BE2C (cell line): ENCODE measurements at regions not wholly inside any gene's neighbourhood (a gene's known extent, or its start where the extent isn't known, plus 50 kb on each side); places are given as distances from the start of the nearest gene placed in this dataset.
A peak's percentile ranks its signal among the peaks of the same experiment; 100 is the strongest.

Source experiments
- DNase-seq: peaks from one replicate; pipeline ENCODE4 v3.0.0-alpha.2; 2020
- H3K27me3 ChIP-seq: fragments of 250-450 bp; sonication (Bioruptor Pico); 2 replicates; pipeline ENCODE4 v1.5.1; 2020; ENCODE audit warnings: mild to moderate bottlenecking
- H3K36me3 ChIP-seq: fragments of 250-450 bp; sonication (Bioruptor Pico); 2 replicates; pipeline ENCODE4 v1.5.1; 2020; ENCODE audit warnings: mild to moderate bottlenecking
- H3K4me1 ChIP-seq: fragments of 250-450 bp; sonication (Bioruptor Pico); 2 replicates; pipeline ENCODE4 v1.5.1; 2020
- H3K4me3 ChIP-seq: 2 replicates; pipeline ENCODE4 v1.5.1; 2011; ENCODE audit warnings: low read depth, low read length
- H3K9me3 ChIP-seq: fragments of 250-450 bp; sonication (Bioruptor Pico); 2 replicates; pipeline ENCODE4 v1.5.1; 2020
- TF ChIP-seq, protein P1 (sequence below): IDR thresholded peaks from 2 replicates; pipeline ENCODE4 v1.5.1; 2012; ENCODE audit warnings: mild to moderate bottlenecking, low read depth, low read length

GRCh38 chr20:59376109-59376841 is 75.9 kb downstream of the EDN3 start:
- DNase-seq, result peak; percentile 33
- Histone ChIP-seq H3K36me3 (no peaks in the 10 kb centered on the region), H3K27me3 (no peaks in the 10 kb centered on the region), H3K9me3 (no peaks in the 10 kb centered on the region), H3K4me3 (no peak overlapping the region), H3K4me1 (peaks cover 6% of the 10 kb centered on the region)
- TF ChIP-seq, protein P1, sequence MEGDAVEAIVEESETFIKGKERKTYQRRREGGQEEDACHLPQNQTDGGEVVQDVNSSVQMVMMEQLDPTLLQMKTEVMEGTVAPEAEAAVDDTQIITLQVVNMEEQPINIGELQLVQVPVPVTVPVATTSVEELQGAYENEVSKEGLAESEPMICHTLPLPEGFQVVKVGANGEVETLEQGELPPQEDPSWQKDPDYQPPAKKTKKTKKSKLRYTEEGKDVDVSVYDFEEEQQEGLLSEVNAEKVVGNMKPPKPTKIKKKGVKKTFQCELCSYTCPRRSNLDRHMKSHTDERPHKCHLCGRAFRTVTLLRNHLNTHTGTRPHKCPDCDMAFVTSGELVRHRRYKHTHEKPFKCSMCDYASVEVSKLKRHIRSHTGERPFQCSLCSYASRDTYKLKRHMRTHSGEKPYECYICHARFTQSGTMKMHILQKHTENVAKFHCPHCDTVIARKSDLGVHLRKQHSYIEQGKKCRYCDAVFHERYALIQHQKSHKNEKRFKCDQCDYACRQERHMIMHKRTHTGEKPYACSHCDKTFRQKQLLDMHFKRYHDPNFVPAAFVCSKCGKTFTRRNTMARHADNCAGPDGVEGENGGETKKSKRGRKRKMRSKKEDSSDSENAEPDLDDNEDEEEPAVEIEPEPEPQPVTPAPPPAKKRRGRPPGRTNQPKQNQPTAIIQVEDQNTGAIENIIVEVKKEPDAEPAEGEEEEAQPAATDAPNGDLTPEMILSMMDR, result no peak

- Histone ChIP-seq H3K4me3 (no peak overlapping the region), H3K4me1 (peaks cover 6% of the 10 kb centered on the region), H3K36me3 (no peaks in the 10 kb centered on the region), H3K27me3 (no peaks in the 10 kb centered on the region), H3K9me3 (no peaks in the 10 kb centered on the region)
- no peak for DNase-seq
- TF ChIP-seq, protein P1, result no peak
Observed at GRCh38 chr20:59376998-59377397, 76.6 kb downstream of the EDN3 start.

DNA sequence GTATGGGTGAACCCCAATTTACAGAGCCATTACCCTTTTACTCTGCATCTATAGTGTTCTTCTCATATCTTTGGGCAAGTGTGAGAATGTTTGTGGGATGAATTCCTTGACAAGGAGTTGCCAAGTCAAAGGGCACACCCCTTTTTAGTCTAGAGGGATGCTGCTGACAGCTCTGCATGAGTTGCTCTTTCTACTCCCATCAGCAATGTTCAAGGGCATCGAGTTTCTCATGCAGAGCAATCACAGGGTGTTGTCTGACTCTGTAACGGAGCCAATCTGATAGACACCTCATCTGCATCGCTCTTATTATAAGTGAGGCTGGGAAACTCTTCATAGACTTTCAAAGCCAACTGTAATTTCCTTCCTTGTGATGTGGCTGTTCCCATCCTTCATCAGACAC is 77.4 kb downstream of the EDN3 start:
- Histone ChIP-seq H3K36me3 (no peaks in the 10 kb centered on the region), H3K4me1 (peaks cover 6% of the 10 kb centered on the region), H3K4me3 (no peak overlapping the region), H3K9me3 (no peaks in the 10 kb centered on the region), H3K27me3 (no peaks in the 10 kb centered on the region)
- DNase-seq, result no peak
- TF ChIP-seq, protein P1, result no peak

DNA sequence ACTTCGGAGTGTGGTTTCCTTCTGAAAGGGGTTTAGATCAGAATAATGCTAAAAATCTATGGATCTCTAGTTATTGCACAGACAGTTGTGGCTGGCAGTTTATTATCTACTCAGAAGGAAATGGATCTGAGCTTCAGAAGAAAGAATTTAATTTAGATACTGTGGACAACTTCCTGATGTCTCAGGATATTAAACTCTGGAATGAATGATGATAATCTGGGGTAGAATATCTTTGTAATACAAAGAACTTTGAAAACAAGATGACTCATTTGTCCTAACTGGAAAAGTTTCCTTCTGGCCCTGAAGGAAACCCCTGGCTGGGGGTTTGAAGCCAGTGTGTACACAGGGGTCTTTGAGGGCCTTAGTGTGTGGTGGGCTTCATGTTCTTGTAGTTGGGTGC is 78.0 kb downstream of the EDN3 start:
- Histone ChIP-seq H3K4me1 (peaks cover 6% of the 10 kb centered on the region), H3K9me3 (no peaks in the 10 kb centered on the region), H3K36me3 (no peaks in the 10 kb centered on the region), H3K27me3 (no peaks in the 10 kb centered on the region), H3K4me3 (no peak overlapping the region)
- TF ChIP-seq, protein P1, result no peak
- no peak for DNase-seq

DNA sequence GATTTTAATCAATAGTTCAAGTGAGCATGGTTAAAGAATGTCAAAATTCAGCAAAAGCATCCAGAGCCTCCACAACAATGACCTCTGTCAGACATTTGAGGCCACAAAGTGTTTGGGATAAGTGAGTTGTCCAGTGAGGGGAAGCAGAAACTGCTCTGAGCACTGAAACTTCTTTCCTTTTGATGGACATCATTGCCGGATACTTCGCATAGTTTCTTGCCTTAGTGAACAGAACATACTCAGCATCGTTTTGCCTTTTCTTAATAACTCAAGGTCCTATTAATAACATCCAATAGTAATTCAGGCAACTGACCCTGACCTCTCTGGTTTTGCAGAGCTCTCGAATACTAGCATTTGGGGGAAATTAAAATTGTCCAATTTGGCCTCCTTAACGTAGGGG is 78.6 kb downstream of the EDN3 start:
- H3K4me3 ChIP-seq, result no peak overlapping the region
- no peaks in the 10 kb centered on the region for H3K36me3 ChIP-seq
- H3K4me1 ChIP-seq, result peaks cover 6% of the 10 kb centered on the region
- H3K9me3 ChIP-seq, result no peaks in the 10 kb centered on the region
- DNase-seq, result no peak
- TF ChIP-seq, protein P1, result no peak
- no peaks in the 10 kb centered on the region for H3K27me3 ChIP-seq

GRCh38 chr20:59381689-59382088 is 81.3 kb downstream of the EDN3 start:
- TF ChIP-seq, protein P1, result no peak
- Histone ChIP-seq H3K4me3 (no peak overlapping the region), H3K27me3 (no peaks in the 10 kb centered on the region), H3K36me3 (no peaks in the 10 kb centered on the region), H3K9me3 (no peaks in the 10 kb centered on the region), H3K4me1 (peaks cover under 1% of the 10 kb centered on the region; the same call in 1 of the 2 replicates)
- no peak for DNase-seq
